Natural killer cell treated with Interleukin-12 subunit alpha and Interleukin-12 subunit beta and Interleukin-15 and Interleukin-18, amount 100 ng/mL, for 72 hours (primary cell): ENCODE measurements at regions not wholly inside any gene's neighbourhood (a gene's known extent, or its start where the extent isn't known, plus 50 kb on each side); places are given as distances from the start of the nearest gene placed in this dataset.
"Not testable (repeated sequence)": the region's sequence is repeated elsewhere in the genome, so short reads cannot be mapped to it uniquely, and the experiment has no call there.

Source experiments
- ATAC-seq, 2 donors: fragments of 150-1000 bp; cut with Tn5 transposase in 1 of 2; sonication (Bioruptor Pico), chemical (Tn5 transposase) in 1 of 2; 2 replicates each; pipeline ENCODE4 v1.10.0; 2021
- DNase-seq: peaks from one replicate; pipeline ENCODE4 v3.0.0; 2022; ENCODE audit warnings: low spot score
- H3K27ac Mint-ChIP-seq, 2 donors: 1 replicate in 1 of 2; 2 replicates in 1 of 2; pipeline ENCODE4 v1.8.0; 2022; ENCODE audit warnings: mixed read lengths in 2 of 2, mild to moderate bottlenecking in 1 of 2, moderate library complexity in 1 of 2
- H3K27me3 Mint-ChIP-seq, 2 donors: 1 replicate in 1 of 2; 2 replicates in 1 of 2; pipeline ENCODE4 v1.8.0; 2022; ENCODE audit warnings: mixed read lengths in 2 of 2
- H3K36me3 Mint-ChIP-seq: one replicate; pipeline ENCODE4 v1.8.0; 2022; ENCODE audit warnings: mixed read lengths
- H3K4me1 Mint-ChIP-seq, 2 donors: 1 replicate in 1 of 2; 2 replicates in 1 of 2; pipeline ENCODE4 v1.8.0; 2022; ENCODE audit warnings: low read depth in 2 of 2, mixed read lengths in 2 of 2, mild to moderate bottlenecking in 1 of 2
- H3K4me3 Mint-ChIP-seq: one replicate; pipeline ENCODE4 v1.8.0; 2022; ENCODE audit warnings: mixed read lengths
- H3K9me3 Mint-ChIP-seq: 2 replicates; pipeline ENCODE4 v1.8.0; 2022; ENCODE audit warnings: mixed read lengths

DNA sequence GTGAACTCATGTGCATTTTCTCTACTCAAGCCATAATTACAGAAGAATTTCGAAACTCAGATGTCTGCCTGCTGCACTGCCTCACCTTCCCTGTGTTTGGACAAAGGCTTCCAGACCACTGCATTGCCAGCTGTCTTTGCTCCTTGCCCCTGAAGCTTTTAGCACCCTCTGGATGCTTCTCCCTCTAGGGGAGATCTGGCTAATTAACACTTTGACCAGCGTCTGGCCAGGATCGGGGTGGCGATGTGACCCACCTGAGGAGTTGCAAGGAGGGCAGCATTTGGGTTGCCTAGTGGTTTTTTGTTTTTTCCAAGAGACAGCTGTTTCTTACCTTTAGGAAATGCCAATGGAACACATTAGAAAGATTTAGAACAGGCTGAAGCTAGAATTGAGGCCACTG is 127.7 kb upstream of the ZNF536 start:
- H3K4me3 Mint-ChIP-seq, result no peak overlapping the region
- no peaks in the 10 kb centered on the region for H3K36me3 Mint-ChIP-seq
- no peak overlapping the region for H3K27ac Mint-ChIP-seq
- peaks cover 19 to 27% of the 10 kb centered on the region in 2 donors for H3K27me3 Mint-ChIP-seq
- DNase-seq (no peak), ATAC-seq (no peak)
- H3K4me1 Mint-ChIP-seq, result no peaks in the 10 kb centered on the region
- no peaks in the 10 kb centered on the region for H3K9me3 Mint-ChIP-seq

DNA sequence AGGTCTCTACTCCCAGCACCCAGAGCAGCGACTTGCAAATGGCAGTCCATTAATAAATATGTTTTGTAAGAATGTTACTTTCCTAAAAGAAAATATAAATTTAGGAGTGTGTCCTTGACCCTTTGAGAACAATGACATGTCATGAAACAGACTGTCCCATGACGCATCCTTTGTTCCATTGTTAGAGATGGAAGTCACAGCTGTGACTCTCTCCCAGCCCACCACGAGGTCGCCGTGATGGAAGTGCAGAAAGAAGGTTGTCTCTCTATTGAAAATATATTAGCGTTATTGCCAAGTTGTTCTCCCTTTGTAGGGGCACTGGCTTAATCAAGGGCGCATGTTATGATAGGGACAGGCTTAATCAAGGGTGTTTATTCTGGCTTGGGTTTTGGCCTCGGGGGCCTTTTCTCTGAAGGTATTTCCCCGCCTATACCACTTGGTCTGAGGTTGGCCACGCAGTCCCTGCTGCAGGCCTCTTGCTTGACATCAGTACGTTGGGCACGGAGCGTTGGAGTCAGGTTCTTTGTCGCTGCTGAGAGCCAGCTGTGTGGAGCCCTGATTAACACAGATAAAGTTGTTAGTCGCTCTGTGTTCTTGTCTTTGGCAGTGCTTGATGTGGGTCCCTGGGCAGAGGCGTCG is 126.7 kb upstream of the ZNF536 start:
- H3K36me3 Mint-ChIP-seq, result no peaks in the 10 kb centered on the region
- peaks cover 19 to 28% of the 10 kb centered on the region in 2 donors for H3K27me3 Mint-ChIP-seq

DNA sequence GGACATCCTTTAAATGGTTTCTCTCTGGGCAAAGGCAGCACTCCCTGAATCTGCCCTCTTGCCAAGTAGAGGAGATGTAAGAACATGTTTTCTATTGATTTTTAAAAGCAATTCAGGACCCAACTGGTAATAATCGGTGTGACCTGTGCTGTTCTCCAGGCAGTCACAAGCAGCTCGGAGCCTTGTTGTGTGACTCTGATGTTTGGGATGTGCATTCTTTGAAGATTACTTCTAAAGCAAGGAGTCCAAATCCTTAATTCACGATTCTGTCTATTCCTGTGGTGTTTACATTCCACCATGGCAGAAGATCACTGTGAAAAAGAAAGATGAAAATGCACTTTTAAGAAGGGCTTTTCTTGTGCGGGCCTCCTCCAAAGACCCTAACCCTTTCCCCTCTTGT is 122.3 kb upstream of the ZNF536 start:
- Mint-ChIP-seq H3K27ac (no peak overlapping the region), H3K9me3 (no peaks in the 10 kb centered on the region), H3K27me3 (peaks cover 28 to 30% of the 10 kb centered on the region in 2 donors), H3K36me3 (no peaks in the 10 kb centered on the region), H3K4me1 (no peaks in the 10 kb centered on the region), H3K4me3 (no peak overlapping the region)
- no peak for DNase-seq
- ATAC-seq, result no peak

More for the DNA sequence above, 126.7 kb upstream of the ZNF536 start:
- DNase-seq, result no peak
- Mint-ChIP-seq H3K27ac (no peak overlapping the region), H3K9me3 (no peaks in the 10 kb centered on the region), H3K4me3 (no peak overlapping the region), H3K4me1 (no peaks in the 10 kb centered on the region)
- no peak for ATAC-seq

GRCh38 chr19:30252214-30252613 is 120.0 kb upstream of the ZNF536 start:
- Mint-ChIP-seq H3K36me3 (no peaks in the 10 kb centered on the region), H3K9me3 (no peaks in the 10 kb centered on the region), H3K27ac (no peak overlapping the region), H3K27me3 (peaks cover 31 to 41% of the 10 kb centered on the region in 2 donors), H3K4me3 (no peak overlapping the region), H3K4me1 (no peaks in the 10 kb centered on the region)
- DNase-seq (no peak), ATAC-seq (no peak)

- H3K9me3 Mint-ChIP-seq, result no peaks in the 10 kb centered on the region
- H3K36me3 Mint-ChIP-seq, result no peaks in the 10 kb centered on the region
- no peak overlapping the region for H3K4me3 Mint-ChIP-seq
- ATAC-seq (no peak), DNase-seq (no peak)
- no peak overlapping the region for H3K27ac Mint-ChIP-seq
- peaks cover 30 to 48% of the 10 kb centered on the region in 2 donors for H3K27me3 Mint-ChIP-seq
- H3K4me1 Mint-ChIP-seq, result no peaks in the 10 kb centered on the region
Observed at GRCh38 chr19:30253581-30253996, 118.6 kb upstream of the ZNF536 start.

GRCh38 chr19:30254158-30254557 is 118.0 kb upstream of the ZNF536 start:
- no peak overlapping the region for H3K27ac Mint-ChIP-seq
- no peaks in the 10 kb centered on the region for H3K4me1 Mint-ChIP-seq
- no peaks in the 10 kb centered on the region for H3K36me3 Mint-ChIP-seq
- H3K4me3 Mint-ChIP-seq, result no peak overlapping the region
- DNase-seq, result no peak
- no peak for ATAC-seq
- peaks cover 26 to 48% of the 10 kb centered on the region in 2 donors for H3K27me3 Mint-ChIP-seq
- H3K9me3 Mint-ChIP-seq, result no peaks in the 10 kb centered on the region

GRCh38 chr19:30254789-30255188 is 117.4 kb upstream of the ZNF536 start:
- peaks cover 26 to 48% of the 10 kb centered on the region in 2 donors for H3K27me3 Mint-ChIP-seq
- no peaks in the 10 kb centered on the region for H3K36me3 Mint-ChIP-seq
- ATAC-seq (no peak), DNase-seq (no peak)
- no peaks in the 10 kb centered on the region for H3K9me3 Mint-ChIP-seq
- no peak overlapping the region for H3K4me3 Mint-ChIP-seq
- H3K27ac Mint-ChIP-seq, result no peak overlapping the region
- H3K4me1 Mint-ChIP-seq, result no peaks in the 10 kb centered on the region

DNA sequence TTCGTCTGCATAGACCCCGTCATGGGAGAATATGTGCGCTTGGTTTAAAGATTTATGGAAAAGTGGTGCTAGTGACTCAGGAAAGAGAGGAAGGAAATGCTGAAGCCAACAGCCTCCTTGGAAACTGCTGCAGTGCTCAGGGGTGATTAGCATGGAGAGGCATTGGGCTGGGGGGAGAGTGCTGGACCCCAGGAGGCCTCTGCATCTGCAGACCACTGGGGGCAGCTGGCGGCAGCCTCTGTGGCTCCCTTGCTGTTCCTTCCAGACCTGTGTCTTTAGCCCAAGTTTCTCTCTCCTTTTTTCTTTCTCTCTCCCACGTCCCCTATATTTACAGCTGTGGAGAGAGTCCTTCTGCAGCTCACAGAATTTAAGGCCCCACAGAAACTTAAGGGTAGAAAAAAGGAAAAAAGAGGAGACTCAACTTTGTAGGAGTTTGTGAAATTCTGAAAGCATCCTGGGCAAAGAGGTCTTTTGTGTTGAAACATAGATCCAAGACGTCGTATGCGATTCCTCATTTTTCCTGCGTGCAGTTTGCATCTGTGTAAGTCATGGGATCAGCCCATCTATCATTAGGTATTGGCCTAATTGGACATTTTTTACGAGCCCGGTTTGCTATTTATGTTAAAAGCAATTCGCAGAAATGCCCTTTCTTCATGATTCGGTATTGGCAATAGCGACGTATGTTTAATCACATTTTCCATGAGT is 116.2 kb upstream of the ZNF536 start:
- no peaks in the 10 kb centered on the region for H3K9me3 Mint-ChIP-seq
- no peaks in the 10 kb centered on the region for H3K4me1 Mint-ChIP-seq
- no peaks in the 10 kb centered on the region for H3K36me3 Mint-ChIP-seq
- peaks cover 21 to 48% of the 10 kb centered on the region in 2 donors for H3K27me3 Mint-ChIP-seq
- DNase-seq, result no peak
- no peak for ATAC-seq
- no peak overlapping the region for H3K4me3 Mint-ChIP-seq
- H3K27ac Mint-ChIP-seq, result no peak overlapping the region

- Mint-ChIP-seq H3K9me3 (no peaks in the 10 kb centered on the region), H3K27me3 (peaks cover 21 to 48% of the 10 kb centered on the region in 2 donors)
Observed at GRCh38 chr19:30256496-30256850, 115.7 kb upstream of the ZNF536 start.

GRCh38 chr19:30263830-30264381 is 108.3 kb upstream of the ZNF536 start:
- no peak for ATAC-seq
- Mint-ChIP-seq H3K27ac (no peak overlapping the region), H3K4me1 (no peaks in the 10 kb centered on the region), H3K9me3 (no peaks in the 10 kb centered on the region), H3K36me3 (no peaks in the 10 kb centered on the region), H3K4me3 (no peak overlapping the region), H3K27me3 (peaks cover 11 to 33% of the 10 kb centered on the region in 2 donors)
- DNase-seq, result no peak

More at GRCh38 chr19:30256496-30256850, 115.7 kb upstream of the ZNF536 start:
- no peak overlapping the region for H3K27ac Mint-ChIP-seq
- H3K36me3 Mint-ChIP-seq, result no peaks in the 10 kb centered on the region
- no peak overlapping the region for H3K4me3 Mint-ChIP-seq
- ATAC-seq (no peak), DNase-seq (no peak)
- H3K4me1 Mint-ChIP-seq, result no peaks in the 10 kb centered on the region

- ATAC-seq, H3K36me3 Mint-ChIP-seq, H3K4me1 Mint-ChIP-seq: not testable (repeated sequence)
Observed at GRCh38 chr19:30265918-30266317, 106.3 kb upstream of the ZNF536 start.

DNA sequence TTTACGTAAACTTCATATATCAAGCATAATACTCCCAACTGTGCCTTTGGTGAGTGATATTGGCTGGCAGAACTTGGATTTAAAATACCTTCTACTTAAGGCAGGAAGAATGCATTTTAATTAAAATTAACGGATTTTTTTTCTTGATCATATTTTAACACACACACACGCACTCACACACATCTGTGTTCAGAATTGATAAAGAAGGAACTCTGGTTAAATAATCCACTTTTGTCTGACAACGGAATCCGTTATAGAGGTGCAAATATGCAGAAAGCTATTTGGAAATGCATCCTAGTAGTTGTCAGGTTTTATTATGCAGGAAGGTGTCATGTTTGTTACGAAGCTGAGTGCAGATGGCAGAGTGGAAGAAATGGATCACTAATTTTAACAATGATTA is 105.5 kb upstream of the ZNF536 start:
- no peak overlapping the region for H3K4me3 Mint-ChIP-seq
- no peak overlapping the region for H3K27ac Mint-ChIP-seq
- ATAC-seq (no peak), DNase-seq (no peak)
- H3K9me3 Mint-ChIP-seq, result no peaks in the 10 kb centered on the region
- no peaks in the 10 kb centered on the region for H3K36me3 Mint-ChIP-seq
- H3K4me1 Mint-ChIP-seq, result no peaks in the 10 kb centered on the region
- peaks cover 18 to 40% of the 10 kb centered on the region in 2 donors for H3K27me3 Mint-ChIP-seq

More at GRCh38 chr19:30265918-30266317, 106.3 kb upstream of the ZNF536 start:
- H3K27me3 Mint-ChIP-seq, result peaks cover 15 to 40% of the 10 kb centered on the region in 2 donors
- not testable (repeated sequence) for H3K9me3 Mint-ChIP-seq, H3K4me3 Mint-ChIP-seq, DNase-seq, H3K27ac Mint-ChIP-seq

DNA sequence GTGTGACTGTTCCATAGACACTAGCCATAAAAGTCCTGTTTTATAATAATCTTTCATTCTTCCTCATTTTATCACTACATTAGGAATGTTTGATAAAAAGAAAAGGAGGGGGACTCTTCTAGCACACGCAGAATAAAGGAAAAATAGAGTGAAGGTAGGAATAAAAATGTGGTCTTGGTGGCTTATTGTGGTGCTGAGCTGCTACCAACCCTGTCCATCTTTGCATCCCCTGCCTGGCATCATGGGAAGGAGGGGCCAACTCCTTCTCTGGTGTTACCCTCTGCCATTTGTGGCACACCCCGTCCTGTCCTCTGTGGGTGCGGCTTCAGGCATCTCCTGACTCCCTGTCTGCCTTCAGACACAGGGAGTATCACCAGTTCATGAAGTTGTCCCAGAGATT is 104.9 kb upstream of the ZNF536 start:
- Mint-ChIP-seq H3K4me1 (no peaks in the 10 kb centered on the region), H3K27me3 (peaks cover 20 to 42% of the 10 kb centered on the region in 2 donors), H3K36me3 (no peaks in the 10 kb centered on the region), H3K4me3 (no peak overlapping the region), H3K9me3 (peaks cover under 1% of the 10 kb centered on the region), H3K27ac (no peak overlapping the region)
- DNase-seq (no peak), ATAC-seq (no peak)

DNA sequence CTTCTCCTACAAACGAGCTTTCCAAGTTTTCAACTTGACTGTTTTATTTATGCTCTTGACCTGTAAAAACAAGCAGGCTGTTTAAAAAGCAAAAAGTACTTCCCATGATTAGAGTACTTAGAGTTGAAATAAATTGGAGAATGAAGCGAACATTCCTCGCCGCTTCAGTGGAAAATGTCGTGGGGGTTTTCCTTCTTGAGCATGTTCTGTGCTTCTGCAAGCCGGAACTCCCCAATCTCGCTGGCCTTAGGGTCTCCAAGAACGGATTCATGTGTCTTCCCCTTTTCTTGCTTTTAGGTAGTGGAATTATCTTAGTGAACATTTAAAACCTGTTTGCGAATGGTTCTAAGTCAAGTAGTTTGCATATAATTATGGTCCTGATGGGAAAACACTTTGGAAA is 103.6 kb upstream of the ZNF536 start:
- no peak overlapping the region for H3K27ac Mint-ChIP-seq
- H3K36me3 Mint-ChIP-seq, result peaks cover 5% of the 10 kb centered on the region
- H3K4me3 Mint-ChIP-seq, result no peak overlapping the region
- no peak for ATAC-seq
- no peak for DNase-seq
- H3K27me3 Mint-ChIP-seq, result peaks cover 22 to 46% of the 10 kb centered on the region in 2 donors
- H3K4me1 Mint-ChIP-seq, result no peaks in the 10 kb centered on the region
- peaks cover 3% of the 10 kb centered on the region for H3K9me3 Mint-ChIP-seq
